ENCODE measurements at regions not wholly inside any gene's neighbourhood (a gene's known extent, or its start where the extent isn't known, plus 50 kb on each side); places are given as distances from the start of the nearest gene placed in this dataset.

GRCh38 chr6:128827675-128828464, 55.1 kb upstream of the LAMA2 start:
- Histone ChIP-seq H4K20me1 (ENCODE audit: low read depth, low read length) (no peaks in the 10 kb centered on the region), H2AFZ (ENCODE audit: low read depth, low read length, severe bottlenecking) (no peak overlapping the region), H3K9me3 (ENCODE audit: insufficient read depth, low read length) (no peaks in the 10 kb centered on the region), H3K4me3 (ENCODE audit: insufficient read depth, low read length, poor library complexity, severe bottlenecking) (no peak overlapping the region), H3K4me2 (ENCODE audit: low read depth, low read length, poor library complexity, severe bottlenecking) (no peak overlapping the region), H3F3A (ENCODE audit: insufficient read depth) (no peaks in the 10 kb centered on the region), H3K9ac (ENCODE audit: low read length) (no peak overlapping the region), H3K36me3 (ENCODE audit: low read length) (no peaks in the 10 kb centered on the region), H3K79me2 (ENCODE audit: insufficient read depth, low read length) (no peaks in the 10 kb centered on the region), H3K27me3 (ENCODE audit: low read length) (no peaks in the 10 kb centered on the region), H3K27ac (ENCODE audit: low read depth, low read length) (no peak overlapping the region), H3K9me2 (replicated peaks; ENCODE audit: insufficient read depth, low read length) (no peaks in the 10 kb centered on the region)
- TF ChIP-seq CTCF (IDR thresholded peaks at IDR 0.05; ENCODE audit: insufficient read depth, low read length, poor library complexity, severe bottlenecking) (no peak), EZH2phosphoT487 (conservative IDR thresholded peaks at IDR 0.05; ENCODE audit: low read length) (no peak)

GRCh38 chr6:128826606-128827005, 56.3 kb upstream of the LAMA2 start:
- Histone ChIP-seq H4K20me1 (ENCODE audit: low read depth, low read length) (no peaks in the 10 kb centered on the region), H3K27me3 (ENCODE audit: low read length) (no peaks in the 10 kb centered on the region), H3K4me2 (ENCODE audit: low read depth, low read length, poor library complexity, severe bottlenecking) (no peak overlapping the region), H3K27ac (ENCODE audit: low read depth, low read length) (no peak overlapping the region), H3K9ac (ENCODE audit: low read length) (no peak overlapping the region), H3K9me3 (ENCODE audit: insufficient read depth, low read length) (no peaks in the 10 kb centered on the region), H2AFZ (ENCODE audit: low read depth, low read length, severe bottlenecking) (no peak overlapping the region), H3F3A (ENCODE audit: insufficient read depth) (no peaks in the 10 kb centered on the region), H3K79me2 (ENCODE audit: insufficient read depth, low read length) (no peaks in the 10 kb centered on the region), H3K4me3 (ENCODE audit: insufficient read depth, low read length, poor library complexity, severe bottlenecking) (no peak overlapping the region), H3K36me3 (ENCODE audit: low read length) (no peaks in the 10 kb centered on the region), H3K9me2 (replicated peaks; ENCODE audit: insufficient read depth, low read length) (no peaks in the 10 kb centered on the region)
- no peak for TF ChIP-seq EZH2phosphoT487 (conservative IDR thresholded peaks at IDR 0.05; ENCODE audit: low read length)
- TF ChIP-seq CTCF (IDR thresholded peaks at IDR 0.05; ENCODE audit: insufficient read depth, low read length, poor library complexity, severe bottlenecking) = no peak

- Histone ChIP-seq H3K9ac (ENCODE audit: low read length) (no peak overlapping the region), H3K4me2 (ENCODE audit: low read depth, low read length, poor library complexity, severe bottlenecking) (no peak overlapping the region), H2AFZ (ENCODE audit: low read depth, low read length, severe bottlenecking) (no peak overlapping the region), H3K79me2 (ENCODE audit: insufficient read depth, low read length) (no peaks in the 10 kb centered on the region), H3K9me2 (replicated peaks; ENCODE audit: insufficient read depth, low read length) (no peaks in the 10 kb centered on the region), H3F3A (ENCODE audit: insufficient read depth) (no peaks in the 10 kb centered on the region), H3K27ac (ENCODE audit: low read depth, low read length) (no peak overlapping the region), H3K36me3 (ENCODE audit: low read length) (no peaks in the 10 kb centered on the region), H3K9me3 (ENCODE audit: insufficient read depth, low read length) (no peaks in the 10 kb centered on the region), H3K27me3 (ENCODE audit: low read length) (no peaks in the 10 kb centered on the region), H4K20me1 (ENCODE audit: low read depth, low read length) (no peaks in the 10 kb centered on the region), H3K4me3 (ENCODE audit: insufficient read depth, low read length, poor library complexity, severe bottlenecking) (no peak overlapping the region)
- no peak for TF ChIP-seq CTCF (IDR thresholded peaks at IDR 0.05; ENCODE audit: insufficient read depth, low read length, poor library complexity, severe bottlenecking)
- no peak for TF ChIP-seq EZH2phosphoT487 (conservative IDR thresholded peaks at IDR 0.05; ENCODE audit: low read length)
These were observed 60.7 kb upstream of the LAMA2 start for GRCh38 chr6:128822271-128822670.
